ENCODE measurements at regions not wholly inside any gene's neighbourhood (a gene's known extent, or its start where the extent isn't known, plus 50 kb on each side); places are given as distances from the start of the nearest gene placed in this dataset.

DNA sequence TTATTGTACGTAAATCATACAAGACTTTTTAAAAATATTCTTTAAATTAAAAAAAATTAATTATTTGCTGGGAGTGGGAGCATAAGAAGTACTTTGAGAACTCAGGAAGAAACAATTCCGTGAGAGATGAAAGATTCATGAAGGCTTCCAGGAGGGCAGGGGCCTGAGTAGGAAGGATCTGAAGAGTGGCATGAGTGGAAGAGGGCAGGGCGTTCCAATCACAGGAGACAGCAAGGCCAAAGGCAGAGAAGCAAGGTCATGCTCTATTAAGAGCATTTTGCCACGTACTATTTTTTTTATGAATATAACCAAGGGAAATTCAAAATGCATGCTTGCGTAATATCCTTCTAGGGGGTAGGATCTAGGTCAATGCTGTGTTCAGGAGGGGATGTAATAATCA is 265.5 kb downstream of the ZNF608 start:
- Histone ChIP-seq H3K36me3 (ENCODE audit: control insufficient read depth, insufficient read depth, low read length) (no peaks in the 10 kb centered on the region), H3K27me3 (ENCODE audit: control insufficient read depth, insufficient read depth, low read length) (no peaks in the 10 kb centered on the region), H3K9me3 (ENCODE audit: control insufficient read depth, insufficient read depth, low read depth, low read length) (no peaks in the 10 kb centered on the region), H3K4me2 (ENCODE audit: extremely low read depth, insufficient read depth, low read length) (no peak overlapping the region), H3K79me2 (ENCODE audit: control insufficient read depth, insufficient read depth, low read length) (no peaks in the 10 kb centered on the region), H3K9ac (ENCODE audit: insufficient read depth, low read length) (no peak overlapping the region), H3K4me1 (ENCODE audit: control insufficient read depth, extremely low read depth, insufficient read depth, low read length) (no peaks in the 10 kb centered on the region), H4K20me1 (ENCODE audit: control insufficient read depth, extremely low read depth, insufficient read depth, low read length) (no peaks in the 10 kb centered on the region), H3K27ac (ENCODE audit: insufficient read depth, low read length) (no peak overlapping the region), H2AFZ (ENCODE audit: low read length) (no peak overlapping the region), H3K4me3 (replicated peaks in 1 of 4; ENCODE audit: control extremely low read depth in 1 of 4, insufficient read depth in 1 of 4, low read depth in 3 of 4, low read length in 4 of 4) (no peak overlapping the region)
- DNase-seq (ENCODE audit: low read depth in 2 of 2), result no peak
- TF ChIP-seq EZH2 (IDR thresholded peaks at IDR 0.05; ENCODE audit: low read length, missing control alignments), result no peak
- TF ChIP-seq, protein P1, sequence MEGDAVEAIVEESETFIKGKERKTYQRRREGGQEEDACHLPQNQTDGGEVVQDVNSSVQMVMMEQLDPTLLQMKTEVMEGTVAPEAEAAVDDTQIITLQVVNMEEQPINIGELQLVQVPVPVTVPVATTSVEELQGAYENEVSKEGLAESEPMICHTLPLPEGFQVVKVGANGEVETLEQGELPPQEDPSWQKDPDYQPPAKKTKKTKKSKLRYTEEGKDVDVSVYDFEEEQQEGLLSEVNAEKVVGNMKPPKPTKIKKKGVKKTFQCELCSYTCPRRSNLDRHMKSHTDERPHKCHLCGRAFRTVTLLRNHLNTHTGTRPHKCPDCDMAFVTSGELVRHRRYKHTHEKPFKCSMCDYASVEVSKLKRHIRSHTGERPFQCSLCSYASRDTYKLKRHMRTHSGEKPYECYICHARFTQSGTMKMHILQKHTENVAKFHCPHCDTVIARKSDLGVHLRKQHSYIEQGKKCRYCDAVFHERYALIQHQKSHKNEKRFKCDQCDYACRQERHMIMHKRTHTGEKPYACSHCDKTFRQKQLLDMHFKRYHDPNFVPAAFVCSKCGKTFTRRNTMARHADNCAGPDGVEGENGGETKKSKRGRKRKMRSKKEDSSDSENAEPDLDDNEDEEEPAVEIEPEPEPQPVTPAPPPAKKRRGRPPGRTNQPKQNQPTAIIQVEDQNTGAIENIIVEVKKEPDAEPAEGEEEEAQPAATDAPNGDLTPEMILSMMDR (conservative IDR thresholded peaks at IDR 0.05 in 1 of 2, IDR thresholded peaks at IDR 0.05 in 1 of 2; ENCODE audit: low read depth in 1 of 2, low read length in 2 of 2), result no peak

- Histone ChIP-seq H3K27me3 (ENCODE audit: control insufficient read depth, insufficient read depth, low read length) (no peaks in the 10 kb centered on the region), H3K4me2 (ENCODE audit: extremely low read depth, insufficient read depth, low read length) (no peak overlapping the region), H3K79me2 (ENCODE audit: control insufficient read depth, insufficient read depth, low read length) (no peaks in the 10 kb centered on the region), H3K4me1 (ENCODE audit: control insufficient read depth, extremely low read depth, insufficient read depth, low read length) (no peaks in the 10 kb centered on the region), H3K9ac (ENCODE audit: insufficient read depth, low read length) (no peak overlapping the region), H4K20me1 (ENCODE audit: control insufficient read depth, extremely low read depth, insufficient read depth, low read length) (no peaks in the 10 kb centered on the region), H3K9me3 (ENCODE audit: control insufficient read depth, insufficient read depth, low read depth, low read length) (no peaks in the 10 kb centered on the region), H3K4me3 (replicated peaks in 1 of 4; ENCODE audit: control extremely low read depth in 1 of 4, insufficient read depth in 1 of 4, low read depth in 3 of 4, low read length in 4 of 4) (no peak overlapping the region), H2AFZ (ENCODE audit: low read length) (no peak overlapping the region), H3K36me3 (ENCODE audit: control insufficient read depth, insufficient read depth, low read length) (no peaks in the 10 kb centered on the region), H3K27ac (ENCODE audit: insufficient read depth, low read length) (no peak overlapping the region)
- TF ChIP-seq, protein P1 (conservative IDR thresholded peaks at IDR 0.05 in 1 of 2, IDR thresholded peaks at IDR 0.05 in 1 of 2; ENCODE audit: low read depth in 1 of 2, low read length in 2 of 2), result no peak
- no peak for TF ChIP-seq EZH2 (IDR thresholded peaks at IDR 0.05; ENCODE audit: low read length, missing control alignments)
- DNase-seq (ENCODE audit: low read depth in 2 of 2), result no peak
Measured at GRCh38 chr5:124480022-124480421, 266.4 kb downstream of the ZNF608 start.

GRCh38 chr5:124478264-124478663 is 268.2 kb downstream of the ZNF608 start:
- H3K27ac ChIP-seq (ENCODE audit: insufficient read depth, low read length), result no peak overlapping the region
- DNase-seq (ENCODE audit: low read depth in 2 of 2), result no peak
- H3K27me3 ChIP-seq (ENCODE audit: control insufficient read depth, insufficient read depth, low read length), result no peaks in the 10 kb centered on the region
- H3K9ac ChIP-seq (ENCODE audit: insufficient read depth, low read length), result no peak overlapping the region
- H2AFZ ChIP-seq (ENCODE audit: low read length), result no peak overlapping the region
- H3K79me2 ChIP-seq (ENCODE audit: control insufficient read depth, insufficient read depth, low read length), result no peaks in the 10 kb centered on the region
- no peaks in the 10 kb centered on the region for H4K20me1 ChIP-seq (ENCODE audit: control insufficient read depth, extremely low read depth, insufficient read depth, low read length)
- H3K4me1 ChIP-seq (ENCODE audit: control insufficient read depth, extremely low read depth, insufficient read depth, low read length), result no peaks in the 10 kb centered on the region
- no peaks in the 10 kb centered on the region for H3K36me3 ChIP-seq (ENCODE audit: control insufficient read depth, insufficient read depth, low read length)
- no peak for TF ChIP-seq EZH2 (IDR thresholded peaks at IDR 0.05; ENCODE audit: low read length, missing control alignments)
- TF ChIP-seq, protein P1 (conservative IDR thresholded peaks at IDR 0.05 in 1 of 2, IDR thresholded peaks at IDR 0.05 in 1 of 2; ENCODE audit: low read depth in 1 of 2, low read length in 2 of 2), result no peak
- no peaks in the 10 kb centered on the region for H3K9me3 ChIP-seq (ENCODE audit: control insufficient read depth, insufficient read depth, low read depth, low read length)
- no peak overlapping the region for H3K4me3 ChIP-seq (replicated peaks in 1 of 4; ENCODE audit: control extremely low read depth in 1 of 4, insufficient read depth in 1 of 4, low read depth in 3 of 4, low read length in 4 of 4)
- H3K4me2 ChIP-seq (ENCODE audit: extremely low read depth, insufficient read depth, low read length), result no peak overlapping the region

All from fibroblast of lung (primary cell).